CD4-positive, alpha-beta T cell (primary cell): ENCODE measurements at regions not wholly inside any gene's neighbourhood (a gene's known extent, or its start where the extent isn't known, plus 50 kb on each side); places are given as distances from the start of the nearest gene placed in this dataset.

Experiments
- ATAC-seq: fragments of 200-7000 bp; cut with Tn5 transposase; one replicate; pipeline ENCODE4 v1.10.0; 2022; ENCODE audit warnings: mild to moderate bottlenecking; ENCODE audit not compliant: poor library complexity
- CTCF ChIA-PET: fragments of 350-600 bp; sonication (Branson Sonifier 250); formaldehyde crosslinking; loops from one replicate; lab custom pipeline; 2021; ENCODE audit warnings: antibody characterized with exemption, inconsistent platforms; lab: Charles Lee
- POLR2A ChIA-PET: fragments of 350-600 bp; sonication (Branson Sonifier 250); formaldehyde crosslinking; loops from one replicate; lab custom pipeline; 2021; ENCODE audit warnings: antibody characterized with exemption, inconsistent platforms; lab: Charles Lee
- DNase-seq, 14 experiments: peaks; one replicate each; pipeline ENCODE4 v3.0.0-alpha.2; 2013 to 2020; ENCODE audit warnings: mixed read lengths in 2 of 14
- H3K27ac ChIP-seq, 2 donors: one replicate each; pipeline versions ENCODE4 v1.5.1 to v1.7.0; 2013; ENCODE audit warnings: low read length in 2 of 2, low read depth in 1 of 2, mild to moderate bottlenecking in 1 of 2
- H3K27me3 ChIP-seq, 2 experiments: 1 replicate in 1 of 2; 2 replicates in 1 of 2; pipeline versions ENCODE4 v1.6.1 to v1.7.0; 2013; ENCODE audit warnings: low read length in 2 of 2, control low read depth in 1 of 2, mild to moderate bottlenecking in 1 of 2, moderate library complexity in 1 of 2; ENCODE audit not compliant: insufficient read depth in 2 of 2, control insufficient read depth in 1 of 2
- H3K36me3 ChIP-seq: one replicate; pipeline ENCODE4 v1.6.1; 2013; ENCODE audit warnings: low read length, control low read depth; ENCODE audit not compliant: insufficient read depth
- H3K4me1 ChIP-seq: one replicate; pipeline ENCODE4 v1.6.1; 2013; ENCODE audit warnings: low read length, control low read depth; ENCODE audit not compliant: insufficient read depth
- H3K4me3 ChIP-seq: one replicate; pipeline ENCODE4 v1.5.1; 2013; ENCODE audit warnings: mild to moderate bottlenecking, low read length, moderate library complexity
- H3K9me3 ChIP-seq, 2 experiments: 1 replicate in 1 of 2; 2 replicates in 1 of 2; pipeline versions ENCODE4 v1.6.1 to v1.7.0; 2013; ENCODE audit warnings: low read length in 2 of 2, mild to moderate bottlenecking in 2 of 2, control low read depth in 1 of 2, moderate library complexity in 1 of 2; ENCODE audit not compliant: control insufficient read depth in 1 of 2, insufficient read depth in 1 of 2
- H3K27ac Mint-ChIP-seq: one replicate; pipeline ENCODE4 v1.8.0; 2020; ENCODE audit warnings: mixed read lengths
- H3K27me3 Mint-ChIP-seq: one replicate; pipeline ENCODE4 v1.8.0; 2021; ENCODE audit warnings: mixed read lengths
- H3K36me3 Mint-ChIP-seq: one replicate; pipeline ENCODE4 v1.8.0; 2021; ENCODE audit warnings: low read depth, mixed read lengths
- H3K4me1 Mint-ChIP-seq: one replicate; pipeline ENCODE4 v1.8.0; 2021; ENCODE audit warnings: low read depth, mixed read lengths
- H3K4me3 Mint-ChIP-seq: one replicate; pipeline ENCODE4 v1.8.0; 2020; ENCODE audit warnings: mild to moderate bottlenecking, mixed read lengths
- H3K9me3 Mint-ChIP-seq: one replicate; pipeline ENCODE4 v1.8.0; 2020; ENCODE audit warnings: mixed read lengths
- CTCF ChIP-seq: fragments of 200-600 bp; IDR thresholded peaks from one replicate; pipeline ENCODE4 v1.8.0; 2022; ENCODE audit warnings: antibody characterized with exemption, mild to moderate bottlenecking
- intact Hi-C, 2 experiments: fragments of 100-400 bp; cut with DNase I in 1 of 2; cut with micrococcal nuclease in 1 of 2; formaldehyde crosslinking; loops; one replicate each; pipeline versions ENCODE4 v1.15.1 to v1.9.0; 2023 to 2025; cut with DNase I, micrococcal nuclease

GRCh38 chr13:33626407-33626806 lies 191.5 kb upstream of the RFC3 start:
- ATAC-seq, result no peak
- no peak for TF ChIP-seq CTCF

GRCh38 chr13:33628662-33629061 lies 189.3 kb upstream of the RFC3 start:
- Histone ChIP-seq H3K4me1 (peaks cover 4% of the 10 kb centered on the region), H3K9me3 (no peaks in the 10 kb centered on the region), H3K36me3 (no peaks in the 10 kb centered on the region), H3K4me3 (no peak overlapping the region), H3K27ac (no peak overlapping the region), H3K27me3 (no peaks in the 10 kb centered on the region)
- ATAC-seq (no peak), DNase-seq (no peak)
- Mint-ChIP-seq H3K27ac (no peak overlapping the region), H3K9me3 (no peaks in the 10 kb centered on the region), H3K4me3 (no peak overlapping the region), H3K4me1 (no peaks in the 10 kb centered on the region), H3K27me3 (peaks cover 2% of the 10 kb centered on the region), H3K36me3 (no peaks in the 10 kb centered on the region)
- ChIA-PET CTCF (no interaction called here), POLR2A (no interaction called here)
- intact Hi-C loops, result no loop called here
- TF ChIP-seq CTCF, result no peak

More at GRCh38 chr13:33626407-33626806, 191.5 kb upstream of the RFC3 start:
- no peaks in the 10 kb centered on the region for H3K4me1 Mint-ChIP-seq
- H3K9me3 ChIP-seq, result no peaks in the 10 kb centered on the region
- DNase-seq, result no peak
- intact Hi-C loops, result no loop called here
- ChIA-PET POLR2A (no interaction called here), CTCF (interaction anchor here (0.9 kb wide), 1 partner anchor 1717 kb away, joined by 3 read pairs; no protein-coding TSS in a partner anchor)
- no peaks in the 10 kb centered on the region for H3K36me3 Mint-ChIP-seq
- no peak overlapping the region for H3K4me3 ChIP-seq
- no peak overlapping the region for H3K4me3 Mint-ChIP-seq
- peaks cover 4% of the 10 kb centered on the region for H3K4me1 ChIP-seq
- no peaks in the 10 kb centered on the region for H3K27me3 Mint-ChIP-seq
- H3K9me3 Mint-ChIP-seq, result no peaks in the 10 kb centered on the region
- no peak overlapping the region for H3K27ac ChIP-seq
- no peak overlapping the region for H3K27ac Mint-ChIP-seq
- no peaks in the 10 kb centered on the region for H3K36me3 ChIP-seq
- no peaks in the 10 kb centered on the region for H3K27me3 ChIP-seq

GRCh38 chr13:33629605-33630360 lies 188.2 kb upstream of the RFC3 start:
- TF ChIP-seq CTCF, result no peak
- H3K9me3 Mint-ChIP-seq, result no peaks in the 10 kb centered on the region
- Histone ChIP-seq H3K27me3 (no peaks in the 10 kb centered on the region), H3K4me3 (no peak overlapping the region), H3K9me3 (no peaks in the 10 kb centered on the region), H3K36me3 (no peaks in the 10 kb centered on the region), H3K4me1 (peaks cover 2% of the 10 kb centered on the region), H3K27ac (no peak overlapping the region)
- no peak for DNase-seq
- ChIA-PET CTCF (no interaction called here), POLR2A (no interaction called here)
- no peaks in the 10 kb centered on the region for H3K36me3 Mint-ChIP-seq
- intact Hi-C loops, result no loop called here
- H3K4me1 Mint-ChIP-seq, result no peaks in the 10 kb centered on the region
- no peak for ATAC-seq
- H3K27me3 Mint-ChIP-seq, result peaks cover 11% of the 10 kb centered on the region
- H3K4me3 Mint-ChIP-seq, result no peak overlapping the region
- H3K27ac Mint-ChIP-seq, result no peak overlapping the region
